ENCODE measurements at regions not wholly inside any gene's neighbourhood (a gene's known extent, or its start where the extent isn't known, plus 50 kb on each side); places are given as distances from the start of the nearest gene placed in this dataset.

DNA sequence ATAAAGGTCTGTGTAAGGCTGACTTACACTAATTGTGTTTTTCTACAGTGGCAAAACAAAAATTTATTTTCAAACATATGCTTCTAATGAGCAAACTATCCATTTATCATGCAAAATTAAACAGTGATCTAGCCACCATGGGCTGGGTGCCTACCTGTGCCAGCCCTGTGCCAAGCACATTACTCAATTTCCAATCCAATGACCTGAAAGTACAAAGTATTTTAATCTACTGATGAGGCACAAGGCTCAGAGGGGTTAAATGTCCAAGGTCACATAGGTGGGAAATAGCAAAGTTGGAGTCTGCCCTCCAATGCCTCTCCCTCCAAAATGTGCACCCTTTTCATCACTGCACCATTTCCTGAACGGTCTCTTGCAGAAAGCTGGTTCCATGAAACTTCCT, 279.1 kb upstream of the FMN2 start:
- no peak overlapping the region for H3K27ac ChIP-seq (ENCODE audit: low read depth, low read length)
- no peak for DNase-seq (ENCODE audit: insufficient read length, low spot score, missing footprints)
- TF ChIP-seq, protein P1, sequence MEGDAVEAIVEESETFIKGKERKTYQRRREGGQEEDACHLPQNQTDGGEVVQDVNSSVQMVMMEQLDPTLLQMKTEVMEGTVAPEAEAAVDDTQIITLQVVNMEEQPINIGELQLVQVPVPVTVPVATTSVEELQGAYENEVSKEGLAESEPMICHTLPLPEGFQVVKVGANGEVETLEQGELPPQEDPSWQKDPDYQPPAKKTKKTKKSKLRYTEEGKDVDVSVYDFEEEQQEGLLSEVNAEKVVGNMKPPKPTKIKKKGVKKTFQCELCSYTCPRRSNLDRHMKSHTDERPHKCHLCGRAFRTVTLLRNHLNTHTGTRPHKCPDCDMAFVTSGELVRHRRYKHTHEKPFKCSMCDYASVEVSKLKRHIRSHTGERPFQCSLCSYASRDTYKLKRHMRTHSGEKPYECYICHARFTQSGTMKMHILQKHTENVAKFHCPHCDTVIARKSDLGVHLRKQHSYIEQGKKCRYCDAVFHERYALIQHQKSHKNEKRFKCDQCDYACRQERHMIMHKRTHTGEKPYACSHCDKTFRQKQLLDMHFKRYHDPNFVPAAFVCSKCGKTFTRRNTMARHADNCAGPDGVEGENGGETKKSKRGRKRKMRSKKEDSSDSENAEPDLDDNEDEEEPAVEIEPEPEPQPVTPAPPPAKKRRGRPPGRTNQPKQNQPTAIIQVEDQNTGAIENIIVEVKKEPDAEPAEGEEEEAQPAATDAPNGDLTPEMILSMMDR (IDR thresholded peaks at IDR 0.05; ENCODE audit: extremely low read depth, low read depth, low read length): no peak
- H2AFZ ChIP-seq (ENCODE audit: low read length): no peak overlapping the region
- H3K4me1 ChIP-seq (ENCODE audit: insufficient read depth, low read length): peaks cover 4% of the 10 kb centered on the region
- H3K79me2 ChIP-seq (ENCODE audit: insufficient read depth, low read length): no peaks in the 10 kb centered on the region
- no peaks in the 10 kb centered on the region for H3K36me3 ChIP-seq (ENCODE audit: insufficient read depth, low read length)
- no peak overlapping the region for H3K4me3 ChIP-seq (ENCODE audit: insufficient read depth, low read length)
- no peaks in the 10 kb centered on the region for H3K27me3 ChIP-seq (ENCODE audit: insufficient read depth, low read length)
- H4K20me1 ChIP-seq (ENCODE audit: insufficient read depth, low read length): no peaks in the 10 kb centered on the region
- no peak overlapping the region for H3K4me2 ChIP-seq (ENCODE audit: insufficient read depth, low read length)
- no peaks in the 10 kb centered on the region for H3K9me3 ChIP-seq (ENCODE audit: low read depth, low read length)

DNA sequence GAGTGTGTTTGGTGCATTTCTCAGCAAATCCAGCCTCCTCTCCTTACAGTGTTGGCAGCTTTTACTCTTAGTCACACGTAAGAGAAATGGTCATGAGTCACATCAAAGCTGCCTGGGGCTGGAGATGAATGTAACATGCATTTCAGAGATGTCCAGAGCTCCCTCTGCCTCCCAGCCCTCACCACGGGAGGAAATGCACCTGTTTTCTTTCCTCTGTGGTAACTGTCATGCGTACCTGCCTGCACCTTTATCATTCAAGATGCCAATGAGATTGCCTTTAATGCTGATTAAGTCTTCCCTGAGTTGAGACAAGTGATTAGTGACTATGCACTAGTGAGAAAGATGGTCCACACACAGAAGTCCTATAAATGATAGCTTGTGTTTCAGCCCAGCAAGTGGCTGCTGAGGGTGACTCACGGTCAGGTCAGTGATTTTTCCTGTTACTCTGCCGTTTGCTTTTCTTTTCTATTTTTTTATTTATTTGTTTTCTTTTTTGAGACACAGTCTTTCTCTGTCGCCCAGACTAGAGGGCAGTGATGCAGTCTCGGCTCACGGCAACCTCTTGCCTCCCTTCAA, 277.3 kb upstream of the FMN2 start:
- H4K20me1 ChIP-seq (ENCODE audit: insufficient read depth, low read length): no peaks in the 10 kb centered on the region
- no peak overlapping the region for H3K4me2 ChIP-seq (ENCODE audit: insufficient read depth, low read length)
- no peaks in the 10 kb centered on the region for H3K79me2 ChIP-seq (ENCODE audit: insufficient read depth, low read length)
- TF ChIP-seq, protein P1 (IDR thresholded peaks at IDR 0.05; ENCODE audit: extremely low read depth, low read depth, low read length): no peak
- H3K27me3 ChIP-seq (ENCODE audit: insufficient read depth, low read length): no peaks in the 10 kb centered on the region
- no peaks in the 10 kb centered on the region for H3K36me3 ChIP-seq (ENCODE audit: insufficient read depth, low read length)
- no peaks in the 10 kb centered on the region for H3K9me3 ChIP-seq (ENCODE audit: low read depth, low read length)
- H2AFZ ChIP-seq (ENCODE audit: low read length): no peak overlapping the region
- no peak overlapping the region for H3K27ac ChIP-seq (ENCODE audit: low read depth, low read length)
- DNase-seq (ENCODE audit: insufficient read length, low spot score, missing footprints): peak; percentile 93
- peaks cover 4% of the 10 kb centered on the region for H3K4me1 ChIP-seq (ENCODE audit: insufficient read depth, low read length)
- no peak overlapping the region for H3K4me3 ChIP-seq (ENCODE audit: insufficient read depth, low read length)

DNA sequence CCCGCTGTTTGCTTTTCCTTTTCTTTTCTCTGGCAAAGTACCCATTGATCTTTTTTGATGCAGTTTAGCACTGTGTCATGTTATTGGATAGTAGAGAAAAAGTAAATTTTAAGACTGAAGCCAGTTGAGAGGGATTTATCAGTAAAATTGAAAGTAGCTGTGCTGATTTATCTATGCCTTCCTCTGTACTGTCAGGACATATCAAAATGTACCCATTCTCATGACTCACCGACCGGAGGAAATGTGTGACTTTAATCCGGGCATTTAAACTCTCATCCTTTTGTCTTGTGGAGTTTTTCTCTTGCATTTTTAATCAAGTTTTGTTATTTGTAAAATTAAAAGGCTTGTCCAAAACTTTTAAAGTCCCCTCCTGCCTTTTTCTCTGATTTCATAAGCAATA, 276.6 kb upstream of the FMN2 start:
- Histone ChIP-seq H3K4me3 (ENCODE audit: insufficient read depth, low read length) (no peak overlapping the region), H3K4me2 (ENCODE audit: insufficient read depth, low read length) (no peak overlapping the region), H3K27me3 (ENCODE audit: insufficient read depth, low read length) (no peaks in the 10 kb centered on the region), H3K27ac (ENCODE audit: low read depth, low read length) (no peak overlapping the region), H3K9me3 (ENCODE audit: low read depth, low read length) (no peaks in the 10 kb centered on the region), H4K20me1 (ENCODE audit: insufficient read depth, low read length) (no peaks in the 10 kb centered on the region), H2AFZ (ENCODE audit: low read length) (no peak overlapping the region), H3K36me3 (ENCODE audit: insufficient read depth, low read length) (no peaks in the 10 kb centered on the region), H3K79me2 (ENCODE audit: insufficient read depth, low read length) (no peaks in the 10 kb centered on the region), H3K4me1 (ENCODE audit: insufficient read depth, low read length) (peaks cover 4% of the 10 kb centered on the region)
- DNase-seq (ENCODE audit: insufficient read length, low spot score, missing footprints): no peak
- TF ChIP-seq, protein P1 (IDR thresholded peaks at IDR 0.05; ENCODE audit: extremely low read depth, low read depth, low read length): no peak

DNA sequence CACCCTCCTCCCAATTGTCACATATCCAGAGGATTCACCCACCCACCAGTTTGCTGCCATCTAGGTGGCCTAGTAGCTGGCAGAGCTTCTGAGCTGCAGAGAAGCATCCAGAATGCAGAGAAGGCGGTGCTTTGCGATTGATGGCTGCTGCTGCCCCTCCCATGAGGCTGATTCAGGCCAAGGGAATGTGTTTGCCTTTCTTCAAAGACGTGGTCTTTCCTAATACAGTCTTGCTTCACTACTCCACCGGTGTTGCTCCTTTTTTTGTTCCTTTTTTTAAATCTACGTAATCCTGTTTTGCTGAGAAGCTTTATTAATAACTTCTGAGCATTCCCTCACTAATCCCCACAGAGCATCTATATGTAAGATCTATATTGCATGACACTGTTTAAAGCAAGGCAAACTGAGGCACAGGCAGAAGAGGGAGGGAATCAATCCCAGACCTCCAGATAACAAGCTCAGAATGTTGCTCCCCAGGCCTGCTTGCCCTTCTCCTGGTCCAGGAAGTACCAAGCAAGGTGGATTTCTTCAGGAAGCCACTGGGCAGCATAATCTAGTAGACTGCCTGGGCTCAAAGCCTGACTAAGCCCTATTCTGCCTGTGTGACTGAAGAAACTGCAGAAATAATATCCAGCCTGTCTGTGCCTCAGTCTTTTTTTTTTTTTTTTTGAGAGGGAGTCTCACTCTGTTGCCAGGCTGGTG, 275.5 kb upstream of the FMN2 start:
- Histone ChIP-seq H3K27me3 (ENCODE audit: insufficient read depth, low read length) (no peaks in the 10 kb centered on the region), H3K9me3 (ENCODE audit: low read depth, low read length) (no peaks in the 10 kb centered on the region), H3K36me3 (ENCODE audit: insufficient read depth, low read length) (no peaks in the 10 kb centered on the region), H3K27ac (ENCODE audit: low read depth, low read length) (no peak overlapping the region), H3K4me2 (ENCODE audit: insufficient read depth, low read length) (peak overlapping the region; percentile 7), H2AFZ (ENCODE audit: low read length) (no peak overlapping the region), H3K79me2 (ENCODE audit: insufficient read depth, low read length) (no peaks in the 10 kb centered on the region), H3K4me1 (ENCODE audit: insufficient read depth, low read length) (peaks cover 4% of the 10 kb centered on the region), H4K20me1 (ENCODE audit: insufficient read depth, low read length) (no peaks in the 10 kb centered on the region), H3K4me3 (ENCODE audit: insufficient read depth, low read length) (no peak overlapping the region)
- peak; percentile 58 for DNase-seq (ENCODE audit: insufficient read length, low spot score, missing footprints)
- TF ChIP-seq, protein P1 (IDR thresholded peaks at IDR 0.05; ENCODE audit: extremely low read depth, low read depth, low read length): no peak

Data from osteoblast (primary cell).